ENCODE measurements at regions not wholly inside any gene's neighbourhood (a gene's known extent, or its start where the extent isn't known, plus 50 kb on each side); places are given as distances from the start of the nearest gene placed in this dataset.
A peak's percentile ranks its signal among the peaks of the same experiment; 100 is the strongest.
"Not testable (repeated sequence)": the region's sequence is repeated elsewhere in the genome, so short reads cannot be mapped to it uniquely, and the experiment has no call there.

- H3K9ac ChIP-seq (ENCODE audit: insufficient read depth, low read length, poor library complexity, severe bottlenecking); H3K9me3 ChIP-seq (replicated peaks in 1 of 2; ENCODE audit: control insufficient read depth in 1 of 2, insufficient read depth in 1 of 2, low read length in 2 of 2); H4K20me1 ChIP-seq (ENCODE audit: insufficient read depth, low read length); H3K9me3 Mint-ChIP-seq; H3K27ac ChIP-seq (ENCODE audit: low read depth in 1 of 2, low read length in 2 of 2); H3K27ac Mint-ChIP-seq; H3K27me3 Mint-ChIP-seq (ENCODE audit: low read depth in 3 of 3); H3K36me3 Mint-ChIP-seq; H3K79me2 ChIP-seq (ENCODE audit: insufficient read depth, low read length); H3K27me3 ChIP-seq (ENCODE audit: control insufficient read depth in 2 of 2, insufficient read depth in 2 of 2, low read length in 2 of 2); H3K36me3 ChIP-seq (replicated peaks in 1 of 2; ENCODE audit: control insufficient read depth in 1 of 2, insufficient read depth in 2 of 2, low read length in 2 of 2); H3K4me1 ChIP-seq (ENCODE audit: control insufficient read depth in 1 of 2, insufficient read depth in 2 of 2, low read length in 2 of 2): not testable (repeated sequence)
- intact Hi-C loops (cut with micrococcal nuclease): loop anchor here (5.0 kb wide), 1 partner anchor 184 kb away; no protein-coding TSS in a partner anchor
- peak overlapping the region; percentile 42 for H3K4me2 ChIP-seq (replicated peaks; ENCODE audit: extremely low read depth, low read length, poor library complexity, severe bottlenecking)
- Mint-ChIP-seq H3K4me3 (peak overlapping the region in 1 of 2 donors; percentile 65), H3K4me1 (peaks cover 14% of the 10 kb centered on the region)
- 100% methylated on average over 1 of the region's 4 CpGs for WGBS (ENCODE audit: insufficient coverage)
- TF ChIP-seq, protein P1, sequence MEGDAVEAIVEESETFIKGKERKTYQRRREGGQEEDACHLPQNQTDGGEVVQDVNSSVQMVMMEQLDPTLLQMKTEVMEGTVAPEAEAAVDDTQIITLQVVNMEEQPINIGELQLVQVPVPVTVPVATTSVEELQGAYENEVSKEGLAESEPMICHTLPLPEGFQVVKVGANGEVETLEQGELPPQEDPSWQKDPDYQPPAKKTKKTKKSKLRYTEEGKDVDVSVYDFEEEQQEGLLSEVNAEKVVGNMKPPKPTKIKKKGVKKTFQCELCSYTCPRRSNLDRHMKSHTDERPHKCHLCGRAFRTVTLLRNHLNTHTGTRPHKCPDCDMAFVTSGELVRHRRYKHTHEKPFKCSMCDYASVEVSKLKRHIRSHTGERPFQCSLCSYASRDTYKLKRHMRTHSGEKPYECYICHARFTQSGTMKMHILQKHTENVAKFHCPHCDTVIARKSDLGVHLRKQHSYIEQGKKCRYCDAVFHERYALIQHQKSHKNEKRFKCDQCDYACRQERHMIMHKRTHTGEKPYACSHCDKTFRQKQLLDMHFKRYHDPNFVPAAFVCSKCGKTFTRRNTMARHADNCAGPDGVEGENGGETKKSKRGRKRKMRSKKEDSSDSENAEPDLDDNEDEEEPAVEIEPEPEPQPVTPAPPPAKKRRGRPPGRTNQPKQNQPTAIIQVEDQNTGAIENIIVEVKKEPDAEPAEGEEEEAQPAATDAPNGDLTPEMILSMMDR (IDR thresholded peaks at IDR 0.05): peak; percentile 91
- peak; percentile 36 to 65 (median 55) for DNase-seq
- H2AFZ ChIP-seq (ENCODE audit: insufficient read depth, low read depth, low read length, poor library complexity, severe bottlenecking): peak overlapping the region; percentile 61
- H3K4me3 ChIP-seq (replicated peaks in 1 of 3; ENCODE audit: low read depth in 2 of 3, low read length in 3 of 3): peak overlapping the region in 1 of 3 experiments; percentile 39
Measured at GRCh38 chr15:44853304-44853950, 103.1 kb upstream of the TERB2 start.

DNA sequence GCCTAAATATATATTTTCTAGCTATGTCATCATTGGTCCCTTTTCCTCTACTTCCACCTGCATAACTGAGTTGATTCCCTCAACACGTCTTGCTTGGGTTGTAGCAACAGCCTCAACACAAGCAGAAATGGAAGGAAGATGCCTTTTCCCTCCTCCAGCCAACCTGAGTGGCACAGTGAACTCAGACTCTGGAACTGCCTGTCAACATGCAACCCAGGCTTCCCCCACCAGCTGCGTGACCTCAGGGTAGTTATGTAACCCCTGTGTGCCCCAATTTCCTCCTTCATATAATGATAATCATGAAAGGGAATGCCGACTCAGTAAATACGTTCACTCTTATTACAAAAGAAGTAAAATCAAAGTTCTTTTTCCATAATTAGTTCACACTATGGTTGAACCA lies 101.8 kb upstream of the TERB2 start:
- not testable (repeated sequence) for H3K9ac ChIP-seq (ENCODE audit: insufficient read depth, low read length, poor library complexity, severe bottlenecking); H4K20me1 ChIP-seq (ENCODE audit: insufficient read depth, low read length); H3K27me3 ChIP-seq (ENCODE audit: control insufficient read depth in 2 of 2, insufficient read depth in 2 of 2, low read length in 2 of 2); H3K9me3 ChIP-seq (replicated peaks in 1 of 2; ENCODE audit: control insufficient read depth in 1 of 2, insufficient read depth in 1 of 2, low read length in 2 of 2); H3K4me3 ChIP-seq (replicated peaks in 1 of 3; ENCODE audit: low read depth in 2 of 3, low read length in 3 of 3); H3K36me3 ChIP-seq (replicated peaks in 1 of 2; ENCODE audit: control insufficient read depth in 1 of 2, insufficient read depth in 2 of 2, low read length in 2 of 2); H3K79me2 ChIP-seq (ENCODE audit: insufficient read depth, low read length); H3K27ac Mint-ChIP-seq; H3K9me3 Mint-ChIP-seq; H3K4me1 ChIP-seq (ENCODE audit: control insufficient read depth in 1 of 2, insufficient read depth in 2 of 2, low read length in 2 of 2); H3K36me3 Mint-ChIP-seq; H3K27me3 Mint-ChIP-seq (ENCODE audit: low read depth in 3 of 3); H3K4me2 ChIP-seq (replicated peaks; ENCODE audit: extremely low read depth, low read length, poor library complexity, severe bottlenecking); H2AFZ ChIP-seq (ENCODE audit: insufficient read depth, low read depth, low read length, poor library complexity, severe bottlenecking); H3K27ac ChIP-seq (ENCODE audit: low read depth in 1 of 2, low read length in 2 of 2); DNase-seq; H3K4me3 Mint-ChIP-seq
- intact Hi-C loops (cut with micrococcal nuclease): loop anchor here (5.0 kb wide), 1 partner anchor 183 kb away; no protein-coding TSS in a partner anchor
- peaks cover 14% of the 10 kb centered on the region for H3K4me1 Mint-ChIP-seq
- WGBS (ENCODE audit: insufficient coverage): no CpG with 5 or more reads among the region's 4 CpGs

DNA sequence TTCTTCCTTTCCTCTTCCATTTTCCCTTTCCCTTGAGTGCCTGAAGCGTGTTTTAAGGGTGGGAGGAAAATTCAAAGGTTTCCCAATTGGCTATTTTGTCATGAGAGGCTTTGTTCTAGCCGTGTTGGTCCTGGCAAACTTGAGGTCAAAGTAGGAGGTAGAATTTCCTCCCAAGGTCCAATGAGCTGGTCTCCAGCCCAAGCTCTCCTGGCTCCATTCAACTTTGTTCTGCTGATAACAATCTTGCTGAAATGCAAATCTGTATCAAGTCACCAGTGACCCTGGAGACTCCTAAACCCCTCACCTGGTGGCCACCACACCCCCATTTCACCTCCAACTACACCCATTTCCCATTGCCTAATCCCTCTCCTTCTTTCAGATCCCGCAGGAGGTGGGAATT lies 100.2 kb upstream of the TERB2 start:
- H3K9me3 Mint-ChIP-seq; H3K27me3 Mint-ChIP-seq (ENCODE audit: low read depth in 3 of 3); H2AFZ ChIP-seq (ENCODE audit: insufficient read depth, low read depth, low read length, poor library complexity, severe bottlenecking); H4K20me1 ChIP-seq (ENCODE audit: insufficient read depth, low read length); H3K27ac ChIP-seq (ENCODE audit: low read depth in 1 of 2, low read length in 2 of 2); H3K4me1 ChIP-seq (ENCODE audit: control insufficient read depth in 1 of 2, insufficient read depth in 2 of 2, low read length in 2 of 2); H3K9ac ChIP-seq (ENCODE audit: insufficient read depth, low read length, poor library complexity, severe bottlenecking); intact Hi-C loops (cut with micrococcal nuclease); H3K36me3 Mint-ChIP-seq; H3K27me3 ChIP-seq (ENCODE audit: control insufficient read depth in 2 of 2, insufficient read depth in 2 of 2, low read length in 2 of 2); H3K4me3 Mint-ChIP-seq; DNase-seq; H3K4me2 ChIP-seq (replicated peaks; ENCODE audit: extremely low read depth, low read length, poor library complexity, severe bottlenecking); H3K79me2 ChIP-seq (ENCODE audit: insufficient read depth, low read length); H3K9me3 ChIP-seq (replicated peaks in 1 of 2; ENCODE audit: control insufficient read depth in 1 of 2, insufficient read depth in 1 of 2, low read length in 2 of 2); H3K36me3 ChIP-seq (replicated peaks in 1 of 2; ENCODE audit: control insufficient read depth in 1 of 2, insufficient read depth in 2 of 2, low read length in 2 of 2); H3K4me3 ChIP-seq (replicated peaks in 1 of 3; ENCODE audit: low read depth in 2 of 3, low read length in 3 of 3): not testable (repeated sequence)
- Mint-ChIP-seq H3K4me1 (peaks cover 21% of the 10 kb centered on the region), H3K27ac (peak overlapping the region in 1 of 7 donors; percentile 2)
- no CpG with 5 or more reads among the region's 3 CpGs for WGBS (ENCODE audit: insufficient coverage)

DNA sequence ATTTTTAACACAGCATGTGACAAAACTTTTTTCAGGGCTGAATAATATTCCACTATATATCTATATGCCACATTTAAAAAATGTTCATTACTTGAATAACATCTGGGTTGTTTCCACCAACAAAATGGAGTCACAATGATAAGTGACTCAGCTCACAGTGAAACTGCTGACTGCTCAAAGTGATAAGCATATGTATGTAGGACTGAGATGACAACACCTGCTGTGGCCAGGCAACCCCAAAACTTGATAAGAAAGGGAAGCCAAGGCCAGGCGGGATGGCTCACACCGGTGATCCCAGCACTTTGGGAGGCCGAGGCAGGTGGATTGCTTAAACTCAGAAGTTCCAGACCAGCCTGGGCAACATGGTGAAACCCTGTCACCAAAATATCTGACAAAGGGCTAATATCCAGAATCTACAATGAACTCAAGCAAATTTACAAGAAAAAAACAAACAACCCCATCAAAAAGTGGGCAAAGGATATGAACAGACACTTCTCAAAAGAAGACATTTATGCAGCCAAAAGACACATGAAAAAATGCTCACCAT lies 99.2 kb upstream of the TERB2 start:
- H3K27ac Mint-ChIP-seq; H3K4me1 ChIP-seq (ENCODE audit: control insufficient read depth in 1 of 2, insufficient read depth in 2 of 2, low read length in 2 of 2); H3K36me3 ChIP-seq (replicated peaks in 1 of 2; ENCODE audit: control insufficient read depth in 1 of 2, insufficient read depth in 2 of 2, low read length in 2 of 2); H3K4me2 ChIP-seq (replicated peaks; ENCODE audit: extremely low read depth, low read length, poor library complexity, severe bottlenecking); H3K27me3 ChIP-seq (ENCODE audit: control insufficient read depth in 2 of 2, insufficient read depth in 2 of 2, low read length in 2 of 2); H3K36me3 Mint-ChIP-seq; H3K4me3 Mint-ChIP-seq; H3K9ac ChIP-seq (ENCODE audit: insufficient read depth, low read length, poor library complexity, severe bottlenecking); H2AFZ ChIP-seq (ENCODE audit: insufficient read depth, low read depth, low read length, poor library complexity, severe bottlenecking); H4K20me1 ChIP-seq (ENCODE audit: insufficient read depth, low read length); H3K27me3 Mint-ChIP-seq (ENCODE audit: low read depth in 3 of 3); DNase-seq; intact Hi-C loops (cut with micrococcal nuclease); H3K79me2 ChIP-seq (ENCODE audit: insufficient read depth, low read length); H3K27ac ChIP-seq (ENCODE audit: low read depth in 1 of 2, low read length in 2 of 2); H3K4me3 ChIP-seq (replicated peaks in 1 of 3; ENCODE audit: low read depth in 2 of 3, low read length in 3 of 3): not testable (repeated sequence)
- H3K9me3 Mint-ChIP-seq: peaks cover 4 to 13% (median 8%) of the 10 kb centered on the region in 7 donors
- peaks cover 21% of the 10 kb centered on the region for H3K4me1 Mint-ChIP-seq
- peaks cover 0 to 11% of the 10 kb centered on the region in 2 donors for H3K9me3 ChIP-seq (replicated peaks in 1 of 2; ENCODE audit: control insufficient read depth in 1 of 2, insufficient read depth in 1 of 2, low read length in 2 of 2)
- no CpG with 5 or more reads among the region's 3 CpGs for whole genome bisulfite sequencing (ENCODE audit: insufficient coverage)
